Panc1 (cell line): ENCODE measurements at regions not wholly inside any gene's neighbourhood (a gene's known extent, or its start where the extent isn't known, plus 50 kb on each side); places are given as distances from the start of the nearest gene placed in this dataset.

Source experiments
- POLR2AphosphoS5 ChIP-seq: IDR thresholded peaks from 2 replicates; pipeline ENCODE4 v1.6.1; 2012; ENCODE audit warnings: mild to moderate bottlenecking, low read depth, low read length, moderate library complexity
- TF ChIP-seq, protein P1 (sequence below): fragments of 450-650 bp; IDR thresholded peaks from 2 replicates; pipeline ENCODE4 v1.5.1; 2017; ENCODE audit warnings: mild to moderate bottlenecking
- TF ChIP-seq, protein P2 (sequence below), 2 experiments: IDR thresholded peaks; 2 replicates each; pipeline ENCODE4 v1.6.1; 2011 to 2012; ENCODE audit warnings: low read depth in 2 of 2, control low read depth in 1 of 2, low read length in 1 of 2, mild to moderate bottlenecking in 1 of 2, moderate library complexity in 1 of 2; ENCODE audit not compliant: insufficient read depth in 1 of 2

DNA sequence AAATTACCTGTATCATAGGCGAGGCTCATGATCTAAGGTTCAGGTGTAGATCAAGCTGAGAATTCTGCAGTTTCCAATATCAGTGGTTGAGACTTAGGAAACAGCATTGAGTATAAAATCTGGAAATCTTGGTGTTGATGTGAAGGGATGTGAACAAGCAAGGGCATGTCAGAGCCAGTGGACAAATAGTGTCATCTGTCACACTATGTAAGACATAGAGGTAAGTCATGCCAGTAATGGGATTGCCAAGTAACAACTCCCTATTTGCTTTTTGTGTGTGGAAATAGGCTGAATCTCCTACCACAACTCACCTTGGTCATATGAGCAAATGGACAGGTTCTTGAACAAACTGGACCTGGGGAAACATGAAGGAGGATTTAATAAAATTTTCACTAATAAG, 334.5 kb upstream of the EMCN start:
- TF ChIP-seq, protein P1, sequence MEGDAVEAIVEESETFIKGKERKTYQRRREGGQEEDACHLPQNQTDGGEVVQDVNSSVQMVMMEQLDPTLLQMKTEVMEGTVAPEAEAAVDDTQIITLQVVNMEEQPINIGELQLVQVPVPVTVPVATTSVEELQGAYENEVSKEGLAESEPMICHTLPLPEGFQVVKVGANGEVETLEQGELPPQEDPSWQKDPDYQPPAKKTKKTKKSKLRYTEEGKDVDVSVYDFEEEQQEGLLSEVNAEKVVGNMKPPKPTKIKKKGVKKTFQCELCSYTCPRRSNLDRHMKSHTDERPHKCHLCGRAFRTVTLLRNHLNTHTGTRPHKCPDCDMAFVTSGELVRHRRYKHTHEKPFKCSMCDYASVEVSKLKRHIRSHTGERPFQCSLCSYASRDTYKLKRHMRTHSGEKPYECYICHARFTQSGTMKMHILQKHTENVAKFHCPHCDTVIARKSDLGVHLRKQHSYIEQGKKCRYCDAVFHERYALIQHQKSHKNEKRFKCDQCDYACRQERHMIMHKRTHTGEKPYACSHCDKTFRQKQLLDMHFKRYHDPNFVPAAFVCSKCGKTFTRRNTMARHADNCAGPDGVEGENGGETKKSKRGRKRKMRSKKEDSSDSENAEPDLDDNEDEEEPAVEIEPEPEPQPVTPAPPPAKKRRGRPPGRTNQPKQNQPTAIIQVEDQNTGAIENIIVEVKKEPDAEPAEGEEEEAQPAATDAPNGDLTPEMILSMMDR, result no peak
- no peak for TF ChIP-seq POLR2AphosphoS5
- TF ChIP-seq, protein P2, sequence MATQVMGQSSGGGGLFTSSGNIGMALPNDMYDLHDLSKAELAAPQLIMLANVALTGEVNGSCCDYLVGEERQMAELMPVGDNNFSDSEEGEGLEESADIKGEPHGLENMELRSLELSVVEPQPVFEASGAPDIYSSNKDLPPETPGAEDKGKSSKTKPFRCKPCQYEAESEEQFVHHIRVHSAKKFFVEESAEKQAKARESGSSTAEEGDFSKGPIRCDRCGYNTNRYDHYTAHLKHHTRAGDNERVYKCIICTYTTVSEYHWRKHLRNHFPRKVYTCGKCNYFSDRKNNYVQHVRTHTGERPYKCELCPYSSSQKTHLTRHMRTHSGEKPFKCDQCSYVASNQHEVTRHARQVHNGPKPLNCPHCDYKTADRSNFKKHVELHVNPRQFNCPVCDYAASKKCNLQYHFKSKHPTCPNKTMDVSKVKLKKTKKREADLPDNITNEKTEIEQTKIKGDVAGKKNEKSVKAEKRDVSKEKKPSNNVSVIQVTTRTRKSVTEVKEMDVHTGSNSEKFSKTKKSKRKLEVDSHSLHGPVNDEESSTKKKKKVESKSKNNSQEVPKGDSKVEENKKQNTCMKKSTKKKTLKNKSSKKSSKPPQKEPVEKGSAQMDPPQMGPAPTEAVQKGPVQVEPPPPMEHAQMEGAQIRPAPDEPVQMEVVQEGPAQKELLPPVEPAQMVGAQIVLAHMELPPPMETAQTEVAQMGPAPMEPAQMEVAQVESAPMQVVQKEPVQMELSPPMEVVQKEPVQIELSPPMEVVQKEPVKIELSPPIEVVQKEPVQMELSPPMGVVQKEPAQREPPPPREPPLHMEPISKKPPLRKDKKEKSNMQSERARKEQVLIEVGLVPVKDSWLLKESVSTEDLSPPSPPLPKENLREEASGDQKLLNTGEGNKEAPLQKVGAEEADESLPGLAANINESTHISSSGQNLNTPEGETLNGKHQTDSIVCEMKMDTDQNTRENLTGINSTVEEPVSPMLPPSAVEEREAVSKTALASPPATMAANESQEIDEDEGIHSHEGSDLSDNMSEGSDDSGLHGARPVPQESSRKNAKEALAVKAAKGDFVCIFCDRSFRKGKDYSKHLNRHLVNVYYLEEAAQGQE (IDR thresholded peaks at IDR 0.05; ENCODE audit: insufficient read depth in 1 of 2, low read depth in 2 of 2, low read length in 1 of 2), result no peak
